ENCODE measurements at regions not wholly inside any gene's neighbourhood (a gene's known extent, or its start where the extent isn't known, plus 50 kb on each side); places are given as distances from the start of the nearest gene placed in this dataset.
"Not testable (repeated sequence)": the region's sequence is repeated elsewhere in the genome, so short reads cannot be mapped to it uniquely, and the experiment has no call there.

- H3K4me3 ChIP-seq (ENCODE audit: low read length): no peak overlapping the region
- no peak for DNase-seq (ENCODE audit: low read depth)
- TF ChIP-seq CTCF (IDR thresholded peaks at IDR 0.05; ENCODE audit: insufficient read depth, low read depth, low read length, missing control alignments): no peak
Observed at GRCh38 chr22:48302657-48303368, 1524.9 kb downstream of the BRD1 start.

- no peak for DNase-seq (ENCODE audit: low read depth)
- no peak for TF ChIP-seq CTCF (IDR thresholded peaks at IDR 0.05; ENCODE audit: insufficient read depth, low read depth, low read length, missing control alignments)
- no peak overlapping the region for H3K4me3 ChIP-seq (ENCODE audit: low read length)
Observed at GRCh38 chr22:48301908-48302307, 1525.8 kb downstream of the BRD1 start.

- no peak overlapping the region for H3K4me3 ChIP-seq (ENCODE audit: low read length)
- TF ChIP-seq CTCF (IDR thresholded peaks at IDR 0.05; ENCODE audit: insufficient read depth, low read depth, low read length, missing control alignments): no peak
- DNase-seq (ENCODE audit: low read depth): no peak
Observed at GRCh38 chr22:48301421-48301820, 1526.3 kb downstream of the BRD1 start.

- TF ChIP-seq CTCF (IDR thresholded peaks at IDR 0.05; ENCODE audit: insufficient read depth, low read depth, low read length, missing control alignments): no peak
- DNase-seq (ENCODE audit: low read depth): no peak
- no peak overlapping the region for H3K4me3 ChIP-seq (ENCODE audit: low read length)
Observed at GRCh38 chr22:48300877-48301276, 1526.8 kb downstream of the BRD1 start.

GRCh38 chr22:48299801-48300200 lies 1527.9 kb downstream of the BRD1 start:
- no peak for TF ChIP-seq CTCF (IDR thresholded peaks at IDR 0.05; ENCODE audit: insufficient read depth, low read depth, low read length, missing control alignments)
- H3K4me3 ChIP-seq (ENCODE audit: low read length): no peak overlapping the region
- no peak for DNase-seq (ENCODE audit: low read depth)

- DNase-seq (ENCODE audit: low read depth): no peak
- no peak overlapping the region for H3K4me3 ChIP-seq (ENCODE audit: low read length)
- no peak for TF ChIP-seq CTCF (IDR thresholded peaks at IDR 0.05; ENCODE audit: insufficient read depth, low read depth, low read length, missing control alignments)
Observed at GRCh38 chr22:48299124-48299523, 1528.5 kb downstream of the BRD1 start.

- no peak for TF ChIP-seq CTCF (IDR thresholded peaks at IDR 0.05; ENCODE audit: insufficient read depth, low read depth, low read length, missing control alignments)
- DNase-seq (ENCODE audit: low read depth): no peak
Observed at GRCh38 chr22:48297296-48297695, 1530.4 kb downstream of the BRD1 start.

GRCh38 chr22:48289954-48290353 lies 1527.5 kb downstream of the TBC1D22A start:
- H3K4me3 ChIP-seq (ENCODE audit: low read length); DNase-seq (ENCODE audit: low read depth): not testable (repeated sequence)

More at GRCh38 chr22:48297296-48297695, 1530.4 kb downstream of the BRD1 start:
- no peak overlapping the region for H3K4me3 ChIP-seq (ENCODE audit: low read length)

All from epithelial cell of esophagus (primary cell).